RPMI7951 (cell line): ENCODE measurements at regions not wholly inside any gene's neighbourhood (a gene's known extent, or its start where the extent isn't known, plus 50 kb on each side); places are given as distances from the start of the nearest gene placed in this dataset.
"Not testable (repeated sequence)": the region's sequence is repeated elsewhere in the genome, so short reads cannot be mapped to it uniquely, and the experiment has no call there.

Source experiments
- DNase-seq: peaks from one replicate; pipeline ENCODE4 v3.0.0-alpha.2; 2012; ENCODE audit warnings: low read depth

DNA sequence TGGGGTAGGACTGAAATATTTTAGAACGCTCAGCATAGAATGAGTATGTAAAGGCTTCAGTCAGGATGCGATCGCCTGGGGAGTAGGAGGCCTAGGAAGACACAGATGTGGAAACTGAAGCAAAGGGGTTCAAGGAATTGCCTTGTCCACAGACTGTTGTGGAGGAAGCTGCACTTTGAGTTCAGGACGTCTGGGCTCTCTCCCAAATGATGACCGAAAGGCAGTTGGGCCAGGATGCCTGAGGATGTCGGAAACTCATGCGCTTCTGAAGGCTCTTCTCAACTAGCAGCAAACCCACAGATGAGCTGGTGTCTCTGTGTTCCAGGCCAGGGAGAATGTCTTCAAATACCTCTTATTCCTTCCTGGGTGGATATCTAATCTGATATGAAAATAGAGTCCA is 146.2 kb upstream of the SULF2 start:
- no peak for DNase-seq

DNA sequence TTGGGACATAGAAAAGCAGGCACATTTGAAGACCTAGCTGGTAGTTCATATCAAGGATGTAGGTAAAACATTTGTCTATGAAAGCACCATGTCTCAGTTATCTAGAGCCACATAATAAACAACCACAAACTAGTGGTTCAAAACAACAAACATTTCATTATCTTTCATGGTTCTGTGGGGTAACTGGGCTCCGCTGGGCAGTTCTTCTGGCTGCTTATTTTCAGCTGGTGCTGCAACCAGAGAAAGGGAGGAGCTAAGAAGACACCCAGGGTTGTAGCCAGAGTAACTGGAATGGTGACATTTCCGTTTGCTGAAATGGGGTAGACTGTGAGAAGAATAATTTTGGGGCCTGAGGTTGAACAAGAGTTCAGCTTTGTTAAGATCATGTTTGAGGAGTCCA is 145.7 kb upstream of the SULF2 start:
- no peak for DNase-seq

DNA sequence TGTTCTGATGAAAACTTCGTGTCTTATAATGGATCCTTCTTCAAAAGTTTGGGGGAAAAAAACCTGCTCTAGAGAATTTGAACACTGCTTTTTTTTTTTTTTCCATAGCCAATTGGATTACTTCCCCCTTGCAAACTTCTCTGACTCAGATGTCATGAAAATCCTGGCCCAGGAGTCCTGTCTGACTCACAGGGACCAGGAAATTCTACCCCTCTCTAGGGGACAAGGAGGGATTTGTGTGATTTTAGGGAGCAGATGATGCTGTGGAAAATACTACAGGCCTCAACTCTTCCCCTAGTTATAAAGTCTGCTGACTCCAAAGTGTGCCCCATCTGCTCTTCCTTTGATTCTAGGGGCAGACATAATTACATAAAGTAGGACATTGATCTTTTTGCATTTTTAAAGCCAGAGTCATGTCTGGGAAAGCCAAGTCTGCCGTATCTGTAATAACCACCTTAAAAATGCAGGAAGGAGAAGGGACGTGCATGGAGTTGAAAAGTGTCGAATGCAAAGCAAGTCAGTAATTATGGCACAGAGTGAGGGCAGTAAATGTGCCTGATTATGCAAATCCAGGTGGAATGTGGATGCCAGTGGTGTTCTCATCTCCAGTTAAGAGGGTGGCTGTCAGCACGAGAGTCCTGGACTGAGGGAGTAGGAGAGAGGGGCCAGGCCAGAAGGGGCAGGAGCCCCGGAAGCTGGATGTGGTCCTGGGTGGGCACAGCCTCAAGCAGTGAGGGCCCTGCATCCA is 144.3 kb upstream of the SULF2 start:
- peak; percentile 91 for DNase-seq

DNA sequence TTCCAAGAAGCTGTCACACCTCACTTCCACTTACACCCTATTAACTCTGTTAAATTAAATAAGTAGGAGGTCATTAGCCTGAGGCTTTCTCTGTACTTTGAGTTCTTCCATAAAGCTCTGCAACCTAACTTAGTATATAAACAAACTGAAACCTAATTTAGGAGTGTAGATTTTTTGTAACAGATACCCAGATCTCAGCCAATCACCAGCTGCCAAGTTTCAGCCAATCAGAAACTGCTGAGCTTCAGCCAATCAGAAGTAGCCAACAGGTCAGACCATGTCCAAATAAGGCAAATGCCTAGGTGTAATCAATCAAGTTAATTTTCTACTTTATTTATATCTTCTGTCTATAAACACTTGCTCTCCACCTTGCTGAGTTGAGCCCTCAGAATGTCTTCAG is 142.7 kb upstream of the SULF2 start:
- peak; percentile 46 for DNase-seq

DNA sequence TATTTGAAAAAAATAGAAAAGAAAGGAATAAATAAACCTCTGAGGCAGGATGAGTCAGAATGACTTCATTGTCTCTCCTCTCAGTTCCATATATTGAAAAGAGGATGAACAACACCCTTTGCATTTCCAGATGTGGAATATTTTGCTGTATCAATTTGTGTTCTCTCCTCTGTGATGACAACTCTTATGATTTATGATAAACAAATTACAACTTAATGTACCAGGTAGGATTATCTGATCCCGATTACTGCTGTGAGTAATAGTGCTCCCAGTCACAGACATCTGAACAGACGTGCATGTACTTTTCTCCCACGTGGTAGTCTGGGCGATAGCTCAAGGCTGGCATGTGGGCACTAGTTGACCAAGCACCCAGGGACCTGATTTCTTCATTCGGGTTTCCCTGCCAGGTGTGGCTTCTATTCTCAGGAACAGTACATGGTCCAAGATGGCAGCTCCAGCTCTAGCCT is 142.1 kb upstream of the SULF2 start:
- peak; percentile 77 for DNase-seq

DNA sequence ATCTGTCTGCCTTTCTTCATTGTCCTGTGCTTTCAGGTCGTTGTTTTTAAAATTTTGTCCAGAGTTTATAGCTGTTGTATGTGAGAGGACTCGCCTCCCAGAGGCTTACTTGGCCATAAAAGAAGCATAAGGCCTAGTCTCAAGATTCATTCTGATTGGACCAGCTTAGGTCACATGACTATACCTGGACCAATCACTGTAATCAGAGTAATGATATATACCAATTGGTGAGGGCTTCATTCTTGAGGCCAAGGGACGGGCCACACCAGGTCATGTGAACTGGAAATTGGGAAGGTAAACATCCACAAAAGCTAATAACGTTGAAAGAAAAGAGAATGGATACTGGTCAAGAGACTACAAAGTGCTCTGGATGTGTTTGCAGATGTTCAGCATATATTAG is 141.4 kb upstream of the SULF2 start:
- DNase-seq, result no peak

DNA sequence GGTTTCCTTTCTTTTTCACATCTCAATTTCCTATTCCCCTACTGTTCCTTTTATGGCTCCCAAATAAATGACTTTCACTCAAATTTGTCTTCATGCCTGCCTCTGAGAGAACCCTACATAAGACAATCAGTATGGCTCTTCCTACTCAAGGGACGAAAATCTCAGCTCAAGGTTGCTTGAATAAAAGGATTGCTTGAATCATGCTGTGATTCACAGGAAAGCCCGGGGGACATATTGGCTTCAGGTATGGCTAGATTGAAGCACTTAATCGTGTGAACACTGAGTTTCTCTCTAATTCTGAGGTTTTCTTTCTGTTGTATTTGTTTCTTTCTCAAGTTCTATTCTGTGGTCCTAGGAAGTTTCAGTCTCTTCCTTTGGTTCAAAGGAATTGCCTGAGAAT is 140.3 kb upstream of the SULF2 start:
- DNase-seq, result peak; percentile 68

DNA sequence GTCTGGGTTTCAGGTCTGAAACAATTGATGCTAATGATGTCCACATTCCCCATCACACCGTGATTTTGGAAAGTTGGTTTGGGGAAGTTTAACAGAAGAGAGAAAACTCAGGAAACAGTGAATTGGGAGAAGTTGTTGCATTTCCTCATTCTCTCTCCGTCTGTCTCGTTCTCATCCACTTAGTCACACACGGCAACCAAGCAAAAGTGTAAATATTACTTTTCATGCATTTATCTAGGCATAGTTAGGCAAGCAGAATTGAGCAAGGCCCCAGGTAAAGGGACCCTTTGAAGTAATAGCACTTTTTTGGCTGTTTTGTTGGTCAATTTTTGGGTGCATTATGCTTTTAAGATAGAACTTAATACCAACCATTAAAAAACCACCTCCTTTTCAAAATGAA is 137.0 kb upstream of the SULF2 start:
- DNase-seq, result peak; percentile 37

DNA sequence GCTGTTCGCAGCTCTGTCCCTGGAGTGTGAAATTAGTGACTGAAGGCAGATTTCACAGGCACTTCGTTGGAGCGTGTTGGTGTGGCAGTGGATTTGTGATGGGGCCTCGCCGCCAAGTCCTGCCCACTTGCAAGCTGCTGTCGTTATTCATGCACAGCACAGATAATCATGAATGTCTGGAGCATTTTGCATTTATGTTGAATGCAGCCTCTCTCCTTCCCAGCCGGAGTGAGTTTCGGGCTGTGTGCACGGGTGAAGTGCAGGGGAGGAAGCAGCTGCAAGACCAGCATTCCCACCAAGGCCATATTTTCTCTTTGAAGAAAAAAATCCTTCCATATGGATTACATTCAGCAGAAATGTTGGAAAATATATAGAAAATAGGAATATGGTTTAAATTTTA is 136.5 kb upstream of the SULF2 start:
- not testable (repeated sequence) for DNase-seq

DNA sequence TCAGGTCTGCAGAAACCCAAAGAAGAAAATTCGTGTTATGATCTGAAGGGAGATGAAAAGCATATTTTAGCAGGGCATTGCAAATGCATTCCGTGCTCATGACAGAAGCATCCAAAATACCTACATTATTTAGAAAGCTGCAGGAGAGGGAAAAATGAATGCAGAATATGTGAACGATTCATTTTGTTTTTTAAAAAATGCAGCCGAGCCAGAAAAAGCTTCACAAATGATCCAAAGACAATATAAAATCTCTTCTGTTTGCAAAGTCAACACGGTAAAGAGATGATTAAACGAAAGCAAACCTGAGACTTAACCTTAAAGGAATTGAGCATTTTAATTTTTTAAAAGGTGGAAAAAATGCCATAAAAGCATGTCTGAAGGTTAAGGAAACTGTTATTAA is 136.1 kb upstream of the SULF2 start:
- DNase-seq, result no peak

DNA sequence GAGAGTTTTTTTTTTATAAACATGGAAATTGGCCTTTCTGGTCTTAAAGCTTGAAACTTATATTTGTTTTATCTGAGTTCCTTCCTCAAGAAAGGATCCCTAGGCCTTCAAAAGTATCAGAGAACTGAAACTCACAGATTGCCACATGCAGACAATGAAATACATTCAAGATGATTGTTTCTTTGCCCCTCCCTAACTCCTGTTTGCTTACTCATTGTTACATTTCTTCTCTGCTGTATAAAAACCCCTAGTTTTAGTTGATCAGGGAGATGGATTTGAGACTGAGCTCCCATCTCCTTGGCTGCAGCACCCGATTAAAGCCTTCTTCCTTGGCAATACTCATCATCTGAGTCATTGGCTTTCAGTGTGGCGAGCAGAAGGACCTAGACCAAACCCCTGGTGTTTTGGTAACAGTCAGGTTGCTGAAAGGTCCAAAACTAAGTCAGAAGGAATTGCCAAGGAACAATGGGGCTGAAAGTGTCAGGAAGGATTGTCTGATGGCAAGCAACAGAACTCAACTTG is 132.3 kb upstream of the SULF2 start:
- no peak for DNase-seq

DNA sequence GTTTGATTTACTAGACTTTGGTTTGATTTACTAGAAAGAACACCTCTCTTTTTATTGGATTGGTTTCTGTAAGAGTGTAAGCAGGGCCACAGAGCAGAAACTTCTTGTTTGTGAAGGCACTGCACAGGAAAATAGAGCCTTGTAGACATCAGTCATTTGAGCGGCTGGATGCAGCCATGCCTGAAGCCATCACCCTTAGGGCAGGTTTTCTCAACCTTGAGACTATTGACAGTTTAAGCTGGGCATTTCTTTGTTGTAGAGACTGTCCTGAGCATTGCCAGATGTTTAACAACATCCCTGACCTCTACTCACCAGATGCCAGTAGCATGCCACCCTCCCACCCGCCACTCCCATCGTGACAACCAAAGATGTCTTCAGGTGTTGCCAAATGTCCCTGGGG is 130.2 kb upstream of the SULF2 start:
- DNase-seq, result no peak

DNA sequence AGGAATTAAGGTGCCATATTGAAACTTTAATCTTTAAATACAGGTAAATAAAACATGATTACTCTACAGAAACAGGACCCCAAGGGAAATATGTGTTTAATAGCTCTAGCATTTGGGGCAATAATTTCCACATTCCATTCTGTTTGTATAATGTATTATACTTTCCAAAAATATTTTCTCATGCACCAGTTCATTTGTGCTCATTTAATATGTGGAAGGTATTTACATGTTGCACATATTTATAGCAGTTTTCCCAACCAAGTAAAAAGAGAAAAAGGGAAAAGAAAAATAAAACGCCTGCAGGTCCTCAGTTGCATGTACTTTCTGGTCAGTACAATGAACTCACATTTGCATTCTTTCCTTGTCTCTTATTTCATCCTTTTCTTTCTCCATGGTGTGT is 129.5 kb upstream of the SULF2 start:
- no peak for DNase-seq

DNA sequence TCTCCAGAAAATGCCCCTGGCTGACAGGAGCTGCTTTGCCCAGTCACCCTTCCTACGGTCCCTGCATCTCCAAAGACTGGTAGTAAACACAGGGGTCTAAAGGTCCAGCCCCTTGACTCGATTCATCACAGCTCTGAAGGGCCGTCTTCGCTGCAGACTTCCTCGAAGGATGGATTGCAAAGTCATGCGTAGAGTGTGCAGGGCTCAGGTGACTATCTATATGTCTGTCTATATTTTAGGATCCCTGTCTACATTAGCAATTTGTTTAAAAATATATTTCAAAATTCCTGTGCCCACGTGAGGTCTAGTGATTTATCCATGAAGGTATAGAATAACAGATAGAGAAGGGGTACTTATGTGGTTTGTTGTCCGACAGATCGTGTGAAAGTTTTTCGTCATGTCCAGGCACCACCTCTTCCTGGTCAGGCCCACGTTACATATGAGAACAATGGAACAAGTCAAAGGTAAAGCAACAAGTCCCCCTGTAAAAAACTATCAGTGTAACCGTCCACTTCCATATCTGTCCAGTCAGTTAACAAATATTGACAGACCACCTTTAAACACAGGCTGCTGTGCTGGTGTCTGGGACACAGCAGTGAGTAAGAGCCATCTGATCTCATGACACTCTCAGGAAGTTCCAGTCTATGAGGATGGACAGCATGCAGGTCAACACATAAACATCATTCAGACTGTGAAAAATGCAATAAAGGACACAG is 127.7 kb upstream of the SULF2 start:
- not testable (repeated sequence) for DNase-seq

DNA sequence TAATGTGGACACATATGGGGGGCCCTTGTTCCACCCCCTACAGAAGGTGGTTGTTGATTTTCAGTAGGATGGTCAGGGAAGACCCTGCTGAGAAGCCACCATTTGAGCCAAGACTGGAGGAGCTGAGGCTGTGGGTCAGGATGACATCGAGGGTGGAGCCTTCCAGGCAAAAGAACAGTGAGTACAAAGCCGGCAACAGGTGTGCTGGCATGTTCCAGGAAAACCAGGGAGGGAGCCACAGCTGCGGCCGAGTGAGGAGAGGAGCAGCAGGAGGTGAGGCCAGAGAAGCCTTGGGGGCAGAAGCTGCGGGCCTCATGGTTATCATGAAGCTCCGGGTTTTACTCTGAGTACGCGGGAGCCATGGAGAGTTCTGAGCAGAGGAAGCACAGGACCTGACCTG is 126.9 kb upstream of the SULF2 start:
- DNase-seq, result not testable (repeated sequence)

DNA sequence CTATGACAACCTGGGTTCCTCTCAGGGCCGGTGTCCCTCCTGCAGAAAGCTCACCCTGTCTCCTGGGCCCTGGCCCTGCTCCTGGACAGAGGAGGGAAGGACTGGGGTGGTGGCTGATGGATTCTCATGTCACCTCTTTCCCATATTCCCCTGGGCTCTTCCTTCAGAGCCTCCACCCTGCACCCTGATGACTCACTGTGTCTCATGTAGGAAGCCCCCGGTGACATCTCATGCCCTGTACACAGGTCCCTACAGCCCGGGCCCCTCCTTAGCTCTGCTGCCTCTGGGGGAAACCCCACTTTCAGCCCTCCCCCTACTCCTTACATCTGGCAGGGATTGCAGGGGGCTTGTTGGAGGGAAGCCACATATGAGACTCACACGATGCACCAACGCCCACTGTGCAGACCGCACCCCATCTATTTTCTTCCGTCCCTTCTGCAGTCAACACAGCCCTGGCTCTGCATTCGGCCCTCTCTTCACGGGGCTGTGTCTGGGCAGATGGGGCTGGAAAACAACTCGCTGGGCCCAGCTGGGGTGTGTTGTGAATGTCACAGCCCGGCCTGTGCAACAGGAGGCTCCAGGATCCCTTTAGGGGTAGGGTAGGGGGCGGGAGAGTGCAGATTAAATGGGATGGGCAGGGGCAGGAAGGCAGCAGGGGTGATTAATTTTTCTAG is 124.6 kb upstream of the SULF2 start:
- DNase-seq, result peak; percentile 59

DNA sequence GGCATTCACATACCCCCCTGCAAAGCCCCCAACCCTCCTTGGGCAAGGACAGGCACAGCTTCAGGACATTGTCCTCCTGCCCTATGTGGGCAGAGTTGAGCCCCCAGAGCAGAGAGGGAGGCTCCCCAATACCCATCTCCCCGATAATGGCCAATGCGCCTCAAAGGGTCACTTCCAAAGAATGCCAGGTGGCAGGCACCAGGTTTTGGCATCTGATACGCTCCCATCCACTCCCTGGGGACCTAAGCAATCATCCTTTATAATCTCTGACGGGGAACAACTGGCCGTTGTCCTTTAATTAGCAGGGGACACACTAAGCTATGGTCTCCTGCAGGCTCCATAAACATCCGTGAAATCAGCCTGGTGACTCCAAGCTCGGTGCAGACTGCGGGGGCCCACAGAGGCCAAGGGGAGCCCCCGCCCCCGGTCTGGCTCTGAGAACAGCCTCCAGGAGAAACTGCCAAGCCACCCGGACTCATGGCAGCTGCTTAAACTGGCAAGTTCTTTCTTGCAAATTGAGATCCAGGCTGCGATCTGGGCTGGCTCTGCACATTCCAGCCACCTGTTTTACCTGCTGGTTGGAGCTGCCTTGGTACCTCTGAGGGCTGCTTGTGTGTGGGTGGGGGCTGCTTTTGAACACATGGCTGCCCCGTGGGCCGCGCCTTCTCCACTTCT is 123.2 kb upstream of the SULF2 start:
- not testable (repeated sequence) for DNase-seq

DNA sequence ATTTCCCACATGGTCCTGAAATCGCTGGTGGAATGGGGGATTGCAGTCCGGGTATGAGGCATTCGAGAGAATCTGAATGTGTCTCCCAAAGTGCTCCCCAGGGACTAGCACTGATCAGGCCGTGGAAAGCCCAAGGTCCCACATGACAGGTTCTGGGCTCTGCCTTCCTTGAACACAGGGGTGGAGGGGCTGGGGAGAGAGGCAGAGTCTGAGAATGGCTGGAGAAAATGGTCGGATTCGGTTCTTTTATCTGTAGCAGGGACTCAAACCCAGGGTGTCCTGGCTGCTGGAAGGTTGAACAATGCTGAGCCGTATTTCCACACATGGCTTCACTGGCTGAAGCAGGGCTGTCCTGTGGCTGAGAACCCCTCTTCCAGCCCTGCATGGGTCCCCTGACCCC is 122.7 kb upstream of the SULF2 start:
- not testable (repeated sequence) for DNase-seq

DNA sequence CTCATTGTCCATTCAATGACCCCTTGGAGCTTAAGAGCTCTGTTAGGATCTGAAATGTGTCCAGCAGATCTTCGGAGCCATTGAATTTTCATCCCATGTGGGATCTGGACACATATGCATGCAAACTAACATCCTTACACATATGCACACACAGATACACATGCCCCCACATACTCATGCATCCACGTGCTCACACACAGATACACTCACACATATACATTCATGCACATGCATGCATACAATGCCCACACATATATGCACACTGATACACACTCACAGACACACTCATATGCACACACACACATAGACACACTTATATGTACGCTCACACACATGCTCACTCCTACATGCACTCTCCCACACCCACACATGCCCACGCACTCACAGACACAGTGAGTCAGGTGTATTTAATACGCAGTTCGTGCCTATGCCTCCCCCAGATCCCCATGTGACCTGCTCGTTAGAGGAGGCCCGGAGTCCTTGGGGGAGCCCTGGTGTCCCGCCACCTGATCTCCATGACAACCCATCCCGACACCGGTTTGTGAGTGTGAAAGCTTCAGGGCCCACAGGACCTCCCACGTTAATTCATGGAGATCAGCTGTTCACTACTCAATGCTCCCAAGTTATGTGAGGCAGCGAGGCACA is 121.9 kb upstream of the SULF2 start:
- DNase-seq, result no peak

DNA sequence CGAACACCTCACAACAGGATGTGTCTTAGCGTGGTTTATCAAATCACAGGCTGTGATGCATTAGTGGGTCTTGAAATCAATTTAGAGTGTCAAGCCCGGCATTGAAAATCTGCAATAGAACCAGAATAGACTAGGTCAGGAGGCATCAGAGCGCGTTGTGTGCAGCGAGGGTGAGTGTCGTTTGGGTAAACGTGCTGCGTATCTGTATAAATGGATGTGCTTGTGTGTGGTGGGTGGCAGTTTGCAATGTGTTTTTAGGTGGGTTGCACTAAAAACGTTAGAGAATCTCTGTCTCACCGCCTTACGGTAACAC is 121.0 kb upstream of the SULF2 start:
- DNase-seq, result no peak

DNA sequence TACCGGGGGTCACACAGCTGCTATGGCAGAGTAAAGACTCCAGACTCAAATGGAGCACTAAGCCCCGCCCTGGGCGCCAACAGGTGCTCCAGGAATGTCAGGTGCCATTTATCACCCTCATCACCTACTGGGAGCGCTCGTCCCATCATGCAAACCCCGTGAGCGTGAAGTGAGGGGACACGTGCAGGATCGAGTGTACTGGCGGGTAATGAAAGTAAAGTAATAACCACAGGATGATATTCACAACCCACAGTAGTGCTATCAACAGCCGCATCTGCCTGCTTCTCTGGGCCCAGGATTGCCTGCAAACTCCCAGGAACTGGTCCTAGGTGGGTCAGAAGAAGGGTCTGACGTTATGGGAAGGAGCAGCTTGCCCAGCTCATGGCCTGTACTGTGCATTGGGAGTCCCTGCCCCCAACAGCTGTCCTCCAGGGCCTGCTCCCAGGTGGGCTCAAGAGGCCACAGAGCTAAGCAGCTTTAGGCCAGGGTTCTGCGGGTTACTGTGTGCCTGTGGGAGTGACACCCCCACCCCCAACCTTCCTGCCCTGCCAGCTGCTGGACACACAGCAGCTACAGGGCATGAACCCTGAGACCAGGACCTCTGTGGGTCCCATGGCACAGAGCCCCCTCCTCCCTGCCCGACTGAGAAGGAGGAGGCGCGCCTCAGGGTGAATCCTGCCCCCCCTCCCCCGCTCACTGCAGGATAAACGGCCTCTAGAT is 120.5 kb upstream of the SULF2 start:
- DNase-seq, result no peak
